ENCODE measurements at regions not wholly inside any gene's neighbourhood (a gene's known extent, or its start where the extent isn't known, plus 50 kb on each side); places are given as distances from the start of the nearest gene placed in this dataset.
A peak's percentile ranks its signal among the peaks of the same experiment; 100 is the strongest.

GRCh38 chrX:123077631-123078030, 106.4 kb upstream of the GRIA3 start:
- POLR2A ChIA-PET = no interaction called here
- no peak overlapping the region for H3K4me3 ChIP-seq (ENCODE audit: low read depth, low read length)
- no peak for DNase-seq (ENCODE audit: low read depth)
- no peak for TF ChIP-seq CTCF (IDR thresholded peaks at IDR 0.05; ENCODE audit: insufficient read depth, low read depth, low read length)
- H3K27me3 ChIP-seq (ENCODE audit: control insufficient read depth, insufficient read depth, low read length) = no peaks in the 10 kb centered on the region
- H3K36me3 ChIP-seq (ENCODE audit: control insufficient read depth, insufficient read depth, low read length) = no peaks in the 10 kb centered on the region
- CTCF ChIA-PET = interaction anchor here (0.6 kb wide), 1 partner anchor 455 kb away, joined by 3 read pairs; no protein-coding TSS in a partner anchor

GRCh38 chrX:123080065-123080464, 104.0 kb upstream of the GRIA3 start:
- POLR2A ChIA-PET = no interaction called here
- Histone ChIP-seq H3K4me3 (ENCODE audit: low read depth, low read length) (no peak overlapping the region), H3K27me3 (ENCODE audit: control insufficient read depth, insufficient read depth, low read length) (no peaks in the 10 kb centered on the region), H3K36me3 (ENCODE audit: control insufficient read depth, insufficient read depth, low read length) (no peaks in the 10 kb centered on the region)
- DNase-seq (ENCODE audit: low read depth) = no peak
- no peak for TF ChIP-seq CTCF (IDR thresholded peaks at IDR 0.05; ENCODE audit: insufficient read depth, low read depth, low read length)
- CTCF ChIA-PET = interaction anchor here (0.9 kb wide), 1 partner anchor 342 kb away, joined by 3 read pairs; no protein-coding TSS in a partner anchor

DNA sequence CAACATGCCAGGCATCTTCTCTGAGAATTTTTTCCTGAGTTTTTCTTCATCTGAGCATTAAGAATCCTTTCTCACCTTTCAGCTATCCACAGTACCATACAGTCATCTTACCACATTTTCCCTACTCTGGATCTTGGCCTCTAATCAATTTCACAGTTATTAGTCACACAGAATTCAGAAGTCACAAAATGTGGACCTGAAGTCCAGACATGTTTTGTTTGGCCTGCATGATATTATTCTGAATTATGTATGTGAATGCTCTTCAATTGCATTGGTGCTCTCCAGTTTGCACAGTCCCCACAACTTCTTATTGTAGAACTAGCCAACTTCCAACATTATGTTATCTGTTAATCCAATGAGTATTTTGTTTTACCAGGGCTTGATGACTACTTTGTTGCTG, 102.3 kb upstream of the GRIA3 start:
- H3K27me3 ChIP-seq (ENCODE audit: control insufficient read depth, insufficient read depth, low read length) = no peaks in the 10 kb centered on the region
- CTCF ChIA-PET = no interaction called here
- no peak for TF ChIP-seq CTCF (IDR thresholded peaks at IDR 0.05; ENCODE audit: insufficient read depth, low read depth, low read length)
- POLR2A ChIA-PET = no interaction called here
- DNase-seq (ENCODE audit: low read depth) = no peak
- H3K4me3 ChIP-seq (ENCODE audit: low read depth, low read length) = no peak overlapping the region
- no peaks in the 10 kb centered on the region for H3K36me3 ChIP-seq (ENCODE audit: control insufficient read depth, insufficient read depth, low read length)

DNA sequence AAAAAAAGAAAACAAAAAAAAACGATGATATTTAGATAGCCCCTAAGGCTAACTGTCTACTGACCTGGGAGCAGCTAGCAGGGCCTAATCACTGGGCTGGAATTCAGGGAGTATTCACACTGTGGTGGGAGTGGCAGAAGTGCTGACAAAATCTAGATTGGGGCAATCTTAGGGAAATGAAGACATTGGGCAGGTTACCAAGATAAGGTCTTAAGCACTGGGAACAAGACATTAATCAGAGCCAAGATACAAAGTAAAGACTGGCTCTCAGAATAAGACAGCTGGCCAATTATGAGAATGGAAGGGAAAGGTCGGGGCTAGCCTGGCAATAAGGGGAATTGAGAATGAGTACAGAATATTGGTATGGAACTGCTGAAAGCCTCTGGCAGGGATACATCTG, 100.2 kb upstream of the GRIA3 start:
- ChIA-PET POLR2A (no interaction called here), CTCF (no interaction called here)
- H3K27me3 ChIP-seq (ENCODE audit: control insufficient read depth, insufficient read depth, low read length) = no peaks in the 10 kb centered on the region
- H3K4me3 ChIP-seq (ENCODE audit: low read depth, low read length) = no peak overlapping the region
- TF ChIP-seq CTCF (IDR thresholded peaks at IDR 0.05; ENCODE audit: insufficient read depth, low read depth, low read length) = no peak
- no peak for DNase-seq (ENCODE audit: low read depth)
- H3K36me3 ChIP-seq (ENCODE audit: control insufficient read depth, insufficient read depth, low read length) = no peaks in the 10 kb centered on the region

- DNase-seq (ENCODE audit: low read depth) = peak; percentile 42
- POLR2A ChIA-PET = no interaction called here
- Histone ChIP-seq H3K36me3 (ENCODE audit: control insufficient read depth, insufficient read depth, low read length) (no peaks in the 10 kb centered on the region), H3K27me3 (ENCODE audit: control insufficient read depth, insufficient read depth, low read length) (no peaks in the 10 kb centered on the region), H3K4me3 (ENCODE audit: low read depth, low read length) (no peak overlapping the region)
- no peak for TF ChIP-seq CTCF (IDR thresholded peaks at IDR 0.05; ENCODE audit: insufficient read depth, low read depth, low read length)
- CTCF ChIA-PET = no interaction called here
Observed at GRCh38 chrX:123084797-123085196, 99.3 kb upstream of the GRIA3 start.
